COR-L47 (cell line): ENCODE measurements at regions not wholly inside any gene's neighbourhood (a gene's known extent, or its start where the extent isn't known, plus 50 kb on each side); places are given as distances from the start of the nearest gene placed in this dataset.

Experiments
- DNase-seq: peaks from one replicate; lab custom pipeline; 2025; lab: John Stamatoyannopoulos, UW

DNA sequence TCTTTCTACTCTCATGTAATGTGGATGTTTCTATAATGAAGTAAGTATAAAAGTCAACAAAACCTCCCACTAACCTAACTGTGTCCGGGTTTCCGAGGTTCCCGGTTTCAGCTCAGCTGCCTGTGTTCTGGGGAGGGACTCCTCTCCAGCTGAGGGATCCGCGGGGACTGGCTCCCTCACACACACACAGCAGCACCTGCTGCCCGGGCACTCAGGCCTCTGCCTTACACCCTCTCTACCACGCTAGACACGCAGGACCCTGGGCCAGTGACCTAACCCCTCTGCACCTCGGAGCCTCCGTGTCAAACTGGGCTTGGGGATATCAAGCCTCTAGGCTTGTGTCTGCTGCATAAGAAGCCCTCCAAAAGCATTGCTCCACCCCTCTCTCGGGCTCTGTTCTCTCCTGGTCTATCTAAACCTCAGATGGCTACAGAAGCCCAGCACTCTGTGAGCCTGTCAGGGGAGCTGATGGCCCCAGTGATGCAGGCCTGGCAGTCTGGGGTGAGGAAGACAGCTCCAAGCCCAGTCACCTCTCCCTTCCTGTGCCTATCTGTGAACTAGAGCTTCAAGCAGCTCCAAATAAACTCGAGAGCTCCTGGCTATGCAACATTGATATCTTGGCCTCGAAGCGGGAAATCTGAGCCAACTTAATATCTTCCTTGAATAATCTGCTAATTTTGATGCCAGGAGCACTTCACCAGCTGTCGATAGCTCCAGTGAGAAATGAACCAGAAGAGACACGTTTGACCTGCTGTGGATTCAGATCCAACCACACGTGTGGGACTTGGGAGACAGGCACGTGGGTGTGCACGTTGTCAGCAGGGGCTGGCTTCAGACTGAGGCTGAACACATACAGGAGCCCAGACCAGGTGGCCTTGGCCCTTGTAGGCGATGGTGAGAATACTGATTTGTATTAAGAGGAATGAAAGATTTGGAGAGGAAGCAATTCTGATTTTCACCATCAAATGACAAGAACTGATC lies 232.7 kb upstream of the B3GAT1 start:
- no peak for DNase-seq

- DNase-seq: no peak
Observed at GRCh38 chr11:134643115-134644012, 231.3 kb upstream of the B3GAT1 start.

GRCh38 chr11:134642206-134642605 lies 230.2 kb upstream of the B3GAT1 start:
- no peak for DNase-seq

- DNase-seq: no peak
Observed at GRCh38 chr11:134640971-134641968, 229.2 kb upstream of the B3GAT1 start.

DNA sequence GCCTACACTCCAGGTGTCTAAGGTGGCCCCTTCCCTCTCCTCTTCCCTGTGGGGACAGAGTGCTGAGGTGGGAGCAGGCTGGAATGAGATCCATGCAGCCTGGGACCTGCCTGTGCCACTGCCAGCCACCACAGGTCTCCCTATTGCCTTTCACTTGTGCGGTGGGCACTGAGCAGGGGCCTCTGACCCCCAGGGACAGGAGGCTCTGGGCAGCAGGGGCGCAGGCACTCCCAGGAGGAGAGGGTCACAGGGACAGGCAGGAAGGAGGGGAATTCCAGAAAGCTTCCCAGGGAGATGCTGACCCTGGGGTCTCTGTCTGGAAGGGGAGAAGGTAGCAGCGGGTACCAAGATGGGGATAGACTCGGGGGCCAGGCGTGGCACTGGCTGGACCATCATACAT lies 228.5 kb upstream of the B3GAT1 start:
- no peak for DNase-seq

DNA sequence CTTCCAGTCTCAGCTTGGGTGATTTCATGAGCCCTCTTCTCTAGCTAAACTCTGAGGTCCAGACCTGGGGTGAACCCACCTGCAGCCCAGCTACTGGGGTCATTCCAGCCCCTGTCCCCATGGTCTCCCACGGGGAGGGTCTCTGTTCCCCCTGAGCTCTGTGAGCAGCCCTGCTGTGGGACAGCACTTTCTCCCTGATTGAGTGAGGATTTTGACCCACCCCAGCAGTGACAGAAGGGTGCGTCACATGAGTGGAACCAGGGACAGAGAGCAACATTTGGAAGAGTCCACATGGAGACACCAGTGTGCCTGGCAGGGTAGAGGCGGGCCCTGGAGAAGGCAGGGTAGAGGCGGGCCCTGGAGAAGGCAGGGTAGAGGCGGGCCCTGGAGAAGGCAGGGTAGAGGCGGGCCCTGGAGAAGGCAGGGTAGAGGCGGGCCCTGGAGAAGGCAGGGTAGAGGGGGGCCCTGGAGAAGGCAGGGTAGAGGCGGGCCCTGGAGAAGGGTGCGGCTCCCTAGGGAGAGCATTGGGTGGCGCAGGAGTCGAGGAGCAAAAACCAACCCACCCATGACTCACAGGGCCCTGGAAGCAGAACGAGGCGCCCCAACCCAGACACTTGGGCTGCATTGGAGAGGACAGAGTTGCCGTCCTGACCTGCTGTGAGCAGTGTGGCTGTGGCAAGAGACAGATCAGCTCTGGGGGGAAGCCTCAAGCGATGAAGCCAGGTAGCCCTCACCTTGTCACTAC lies 227.7 kb upstream of the B3GAT1 start:
- DNase-seq: no peak

DNA sequence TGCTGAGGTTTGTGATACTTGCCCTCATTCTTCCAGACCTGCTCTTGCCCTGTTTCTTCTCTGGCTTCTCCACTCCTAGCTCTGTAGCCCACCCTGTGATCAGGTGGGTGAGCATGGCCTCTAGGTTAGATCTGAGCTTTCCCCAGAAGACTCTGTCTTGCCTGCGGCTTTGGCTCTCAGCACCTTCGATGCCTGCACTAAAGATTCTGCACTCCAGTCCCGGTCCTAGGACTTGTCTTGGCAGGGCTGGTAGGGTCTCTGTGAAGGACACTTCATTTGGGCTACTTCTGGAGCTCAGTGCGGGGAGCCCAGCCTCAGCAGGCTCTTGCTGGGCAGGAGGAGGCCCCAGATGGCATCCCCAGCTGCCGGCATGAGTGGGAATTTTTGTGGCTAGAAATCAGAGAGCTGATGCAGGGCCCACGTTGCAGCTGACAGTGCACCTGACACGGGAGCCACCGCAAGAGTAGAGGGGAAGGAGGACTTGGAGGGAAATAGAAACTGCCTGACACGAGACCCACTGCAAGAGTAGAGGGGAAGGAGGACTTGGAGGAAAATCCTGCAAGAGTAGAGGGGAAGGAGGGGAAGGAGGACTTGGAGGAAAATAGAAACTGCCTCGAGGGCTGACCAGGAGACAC lies 226.9 kb upstream of the B3GAT1 start:
- DNase-seq: no peak

DNA sequence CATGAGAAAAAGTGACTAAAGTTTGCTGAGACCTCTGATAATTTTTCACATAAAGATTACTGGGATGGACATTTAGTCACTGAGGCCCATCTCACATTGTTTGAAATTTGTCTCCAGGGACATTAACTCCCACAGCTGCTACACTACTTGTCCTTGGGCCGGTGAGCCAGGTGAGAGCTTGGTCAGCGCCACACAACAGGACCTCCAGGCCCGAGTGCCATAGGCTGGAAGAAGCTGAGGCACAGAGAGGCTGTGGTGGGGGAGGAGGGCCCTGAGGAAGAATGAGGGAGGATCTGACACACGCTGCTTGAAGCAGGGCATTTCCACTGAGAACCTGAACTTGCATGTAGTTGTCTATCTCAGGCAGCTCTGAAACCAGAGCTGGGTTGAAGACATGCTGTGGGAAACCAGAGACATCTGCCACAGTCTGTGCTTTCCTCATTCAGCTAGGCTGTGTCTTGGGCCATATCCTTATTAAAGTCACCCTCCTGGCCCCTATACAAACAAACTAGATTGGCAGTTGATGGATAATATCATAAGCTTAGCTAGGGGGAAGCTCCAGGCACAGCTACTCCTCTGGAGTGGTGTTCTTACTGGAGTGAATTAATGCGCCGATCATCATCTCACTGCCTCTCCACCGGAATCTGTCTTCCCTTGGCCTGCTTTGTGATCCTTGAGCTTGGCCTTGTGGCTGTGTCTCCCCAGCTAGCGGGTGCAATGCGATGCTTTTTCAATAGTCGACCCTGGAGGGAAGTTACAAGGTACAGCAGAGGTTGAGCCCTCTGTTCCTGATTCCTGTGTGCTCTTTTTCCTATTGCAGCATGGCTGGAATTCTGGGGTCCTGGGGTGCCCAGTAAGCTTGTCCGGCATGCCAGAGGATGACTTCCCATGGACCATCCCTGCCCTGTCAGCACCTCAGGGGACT lies 225.3 kb upstream of the B3GAT1 start:
- DNase-seq: no peak

DNA sequence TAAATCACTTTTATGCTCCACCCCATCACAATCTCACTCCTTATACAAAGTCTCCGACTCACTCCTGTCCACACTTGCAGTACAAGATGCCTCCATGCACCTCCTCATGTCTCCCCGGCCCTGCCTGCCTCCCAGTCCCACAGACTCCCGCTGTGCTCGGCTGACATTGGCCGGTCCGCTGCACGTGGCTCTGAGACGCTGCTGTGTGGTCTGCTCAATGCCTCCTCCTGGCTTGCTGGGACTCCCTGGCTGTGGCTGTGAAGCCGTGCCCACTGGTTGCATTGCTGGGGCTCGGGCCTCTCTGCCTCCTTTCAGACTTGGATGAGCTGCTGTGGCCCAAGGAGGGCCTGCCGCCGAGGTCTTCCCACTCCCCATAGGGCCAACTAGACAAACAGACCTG lies 224.0 kb upstream of the B3GAT1 start:
- DNase-seq: no peak

DNA sequence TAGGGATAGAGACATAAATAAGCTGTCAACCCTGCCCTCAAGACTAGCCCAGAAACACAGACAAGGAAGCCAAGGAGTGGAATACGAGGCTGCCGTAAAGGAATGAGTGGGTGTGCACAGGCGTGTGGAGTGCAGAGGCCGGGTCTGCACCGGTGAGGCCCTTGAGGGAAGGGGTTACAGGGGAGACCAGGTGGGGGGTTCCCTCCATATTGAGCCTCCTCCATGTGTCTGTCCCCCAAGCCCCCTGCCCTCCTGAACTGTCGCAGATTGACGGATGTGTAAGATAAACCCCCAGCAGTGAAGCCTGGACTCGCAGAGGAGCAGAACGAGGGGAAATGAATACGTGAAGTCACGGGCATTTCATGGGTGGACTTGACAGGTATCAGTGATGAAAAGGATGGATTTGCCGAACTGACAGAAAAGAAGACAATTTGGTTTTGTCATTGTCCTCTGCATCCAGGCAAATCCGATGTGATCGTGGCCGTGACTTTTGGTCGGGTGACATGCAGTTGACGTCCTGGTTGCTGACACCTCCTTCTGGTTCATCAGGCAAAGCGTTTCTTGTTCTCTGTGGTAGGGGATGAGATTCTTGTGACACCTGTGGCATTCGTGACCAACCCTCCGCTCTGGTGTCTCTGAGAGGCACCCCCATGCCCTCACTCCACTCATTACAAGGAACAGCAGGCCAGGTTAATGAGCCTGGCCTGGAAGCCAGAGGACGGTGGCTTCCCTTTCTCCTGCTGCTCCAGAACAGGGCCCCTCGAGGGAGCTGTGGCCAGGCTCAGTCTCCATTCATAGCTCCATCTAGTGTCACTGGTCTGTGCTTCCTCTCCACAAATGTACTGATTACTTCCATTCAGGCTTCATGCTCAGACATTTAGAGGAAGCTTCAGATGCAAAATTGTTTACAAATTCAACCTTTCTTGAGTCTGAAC lies 223.1 kb upstream of the B3GAT1 start:
- no peak for DNase-seq

DNA sequence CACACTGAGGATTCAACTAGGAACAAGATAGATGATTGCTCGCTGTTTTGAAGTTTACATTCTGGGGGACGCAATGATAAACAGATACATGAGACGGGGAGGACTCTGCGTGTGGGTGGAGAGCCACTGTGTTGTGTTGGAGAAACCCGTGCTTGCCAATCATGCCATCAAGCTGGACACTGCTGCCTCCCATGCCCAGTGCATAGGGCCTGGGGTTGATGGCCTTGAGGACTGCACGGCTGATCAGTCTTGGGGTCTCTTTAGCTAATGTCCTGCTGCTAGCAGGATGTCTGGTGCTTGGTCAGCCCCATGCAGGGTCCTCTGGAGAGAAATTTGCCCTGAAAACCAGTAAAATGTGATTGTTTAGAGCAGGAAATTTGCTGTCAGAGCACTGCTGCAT lies 221.2 kb upstream of the B3GAT1 start:
- DNase-seq: no peak

- no peak for DNase-seq
Observed at GRCh38 chr11:134632347-134633119, 220.5 kb upstream of the B3GAT1 start.

DNA sequence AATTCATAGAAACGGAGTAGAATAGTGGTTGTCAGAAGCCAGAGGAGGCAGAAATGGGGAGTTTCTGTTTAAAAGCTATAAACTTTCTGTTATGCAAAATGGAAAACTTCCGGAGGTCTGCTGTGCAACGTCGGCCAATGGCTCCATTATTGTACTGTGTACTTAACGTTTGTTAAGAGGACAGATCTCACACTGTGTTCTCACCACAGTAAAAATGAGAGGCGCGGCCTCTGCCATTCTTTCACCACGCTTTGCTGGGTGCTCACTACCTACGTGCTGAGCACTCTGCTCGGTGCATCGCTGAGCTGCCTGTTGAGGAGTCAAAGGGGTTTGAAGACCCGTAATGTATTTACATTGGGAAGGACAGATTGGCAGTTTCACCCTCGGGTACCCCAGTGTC lies 218.8 kb upstream of the B3GAT1 start:
- DNase-seq: no peak

- no peak for DNase-seq
Observed at GRCh38 chr11:134628426-134628825, 216.4 kb upstream of the B3GAT1 start.

- DNase-seq: no peak
Observed at GRCh38 chr11:134626032-134626431, 214.0 kb upstream of the B3GAT1 start.

GRCh38 chr11:134625631-134626030 lies 213.6 kb upstream of the B3GAT1 start:
- no peak for DNase-seq

DNA sequence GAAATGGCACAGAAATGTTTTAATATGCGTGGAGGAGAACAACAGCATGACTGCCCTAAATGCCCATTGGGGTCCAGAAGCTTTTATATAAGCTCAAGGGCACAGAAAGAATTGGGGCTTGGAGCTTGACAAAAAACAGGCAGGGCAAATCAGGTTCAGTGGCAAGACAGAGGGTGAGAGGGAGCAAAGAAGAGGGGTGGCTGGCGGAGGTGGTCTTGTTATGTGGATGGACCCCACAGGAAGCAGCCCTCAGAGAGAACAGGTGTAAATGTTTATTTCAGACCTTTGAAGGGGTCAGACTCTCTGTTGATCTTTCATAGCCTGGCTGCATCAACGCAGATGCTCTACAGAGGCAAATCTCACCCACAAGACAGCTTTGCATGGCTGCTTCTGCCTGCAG lies 213.1 kb upstream of the B3GAT1 start:
- no peak for DNase-seq
